ENCODE measurements at regions not wholly inside any gene's neighbourhood (a gene's known extent, or its start where the extent isn't known, plus 50 kb on each side); places are given as distances from the start of the nearest gene placed in this dataset.

DNA sequence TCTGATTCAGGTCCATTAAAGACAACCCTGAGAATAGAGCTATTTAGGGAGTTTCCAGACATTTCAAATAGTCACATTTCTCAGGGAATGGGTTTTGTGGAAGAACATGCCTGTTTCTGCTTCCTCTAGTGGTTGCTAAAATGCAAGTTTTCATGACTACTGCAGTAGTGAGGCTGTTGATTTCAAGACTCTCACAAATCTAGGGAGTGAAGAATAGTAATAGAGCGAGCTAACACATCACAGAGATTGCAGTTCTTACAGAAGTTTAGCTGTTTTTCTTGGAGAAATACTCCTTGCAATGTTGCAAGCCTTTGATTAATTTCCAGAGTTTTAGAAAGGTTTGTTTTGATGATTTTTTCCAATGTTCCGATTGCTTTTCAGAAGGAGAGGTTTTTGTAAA is 610.2 kb upstream of the HTR2C start:
- no peak for TF ChIP-seq YY1 (IDR thresholded peaks at IDR 0.05; ENCODE audit: insufficient read depth, insufficient read length)
- no peak for TF ChIP-seq SUZ12 (IDR thresholded peaks at IDR 0.05; ENCODE audit: extremely low read depth, insufficient read depth, insufficient read length)
- TF ChIP-seq ZNF274 (IDR thresholded peaks at IDR 0.05; ENCODE audit: low read depth, low read length), result no peak
